Heart right ventricle (tissue), 16 donors: ENCODE measurements at regions not wholly inside any gene's neighbourhood (a gene's known extent, or its start where the extent isn't known, plus 50 kb on each side); places are given as distances from the start of the nearest gene placed in this dataset.

Source experiments
- ATAC-seq, 8 donors: fragments of 200-7000 bp; cut with Tn5 transposase; one replicate each; pipeline ENCODE4 v1.9.1; 2020; ENCODE audit warnings: mild to moderate bottlenecking in 8 of 8, moderate library complexity in 8 of 8, moderate number of reproducible peaks in 1 of 8
- DNase-seq, 2 donors: peaks; one replicate each; pipeline ENCODE4 v3.0.0-alpha.2; 2020
- H3K27ac ChIP-seq, 10 donors: fragments of 200-600 bp; sonication (generic) in 2 of 10; one replicate each; pipeline versions ENCODE4 v1.5.0 to v1.8.0; 2020 to 2022; ENCODE audit warnings: mild to moderate bottlenecking in 3 of 10
- H3K27me3 ChIP-seq, 7 donors: fragments of 200-600 bp; one replicate each; pipeline ENCODE4 v1.8.0; 2021 to 2022; ENCODE audit warnings: mild to moderate bottlenecking in 2 of 7
- H3K36me3 ChIP-seq, 9 donors: fragments of 200-600 bp; sonication (generic) in 1 of 9; one replicate each; pipeline versions ENCODE4 v1.5.0 to v1.8.0; 2020 to 2022; ENCODE audit warnings: mild to moderate bottlenecking in 2 of 9
- H3K4me1 ChIP-seq, 9 donors: fragments of 200-600 bp; sonication (generic) in 1 of 9; one replicate each; pipeline versions ENCODE4 v1.5.0 to v1.8.0; 2020 to 2022; ENCODE audit warnings: mild to moderate bottlenecking in 4 of 9
- H3K4me3 ChIP-seq, 10 donors: fragments of 200-600 bp; sonication (generic) in 2 of 10; one replicate each; pipeline versions ENCODE4 v1.5.0 to v1.8.0; 2020 to 2022; ENCODE audit warnings: mild to moderate bottlenecking in 7 of 10, moderate library complexity in 2 of 10
- H3K9me3 ChIP-seq, 11 donors: fragments of 200-600 bp in 10 of 11; sonication (generic) in 2 of 11; one replicate each; pipeline versions ENCODE4 v1.5.0 to v1.8.0; 2013 to 2022; ENCODE audit warnings: mild to moderate bottlenecking in 2 of 11, control low read depth in 1 of 11, moderate library complexity in 1 of 11
- CTCF ChIP-seq, 9 donors: fragments of 200-600 bp; sonication (generic) in 2 of 9; IDR thresholded peaks; one replicate each; pipeline versions ENCODE4 v1.5.0 to v1.8.0; 2021 to 2022; ENCODE audit warnings: antibody characterized with exemption in 9 of 9, mild to moderate bottlenecking in 5 of 9, moderate library complexity in 1 of 9
- WGBS, 2 donors: extraction: QIAGEN DNeasy Blood & Tissue Kit; methylation state at CpG; one replicate each; pipeline ENCODE4 v1.1.7; 2013; ENCODE audit warnings: inconsistent platforms in 1 of 2; 5-methylcytosine and 5-hydroxymethylcytosine counted together
- intact Hi-C, 10 donors: fragments of 100-400 bp; cut with DNase I; formaldehyde crosslinking; loops; one replicate each; pipeline versions ENCODE4 v1.11.1 to v1.14.2; 2022
- donor health status: Arrhythmogenic right ventricular cardiomyopathy.
- donor health status: ischemic (EF 13 %, LVEDD 7.1; RV severe dilation, severe dysfunction).
- donor health status: healthy with polysubstance abuse.
- donor health status: DM: no; HTN: yes; CAD: no.
- donor health status: DM: no; HTN: no; CAD: no.
- donor health status: ischemic (EF 25% LVEDD 6.9; RV normal size, moderate dysfunction).
- donor health status: ischemic (EF 25% LVEDD 5.7; RV mildly dilated, moderate dysfunction).
- donor health status: healthy.
- donor health status: DM: yes; HTN: yes; CAD: no.
- donor health status: Ischemic cardiomyopathy.
- donor health status: ischemic (EF 35%, LVEDD 5.7; RV mildly dilated, moderate dysfunction).
- donor health status: nonischemic (EF 11% LVEDD 7.7; RV severe dilation, severe dysfunction).
- donor health status: DM: yes; HTN: yes; CAD: no.
- donor health status: PGD.
- donor health status: ischemic (EF 29% LVEDD 5.4; RV normal size, mild dysfunction).
- donor health status: nonischemic (EF 23%, LVEDD 6.1; RV moderate dilation, normal function).

GRCh38 chr11:70510571-70510970, 112.2 kb downstream of the CTTN start:
- DNase-seq = no peak
- Histone ChIP-seq H3K27me3 (peaks cover 0 to 12% (median 0%) of the 10 kb centered on the region in 7 donors), H3K36me3 (no peaks in the 10 kb centered on the region), H3K9me3 (peaks cover 0 to 34% (median 19%) of the 10 kb centered on the region in 11 donors), H3K4me1 (no peaks in the 10 kb centered on the region), H3K27ac (no peak overlapping the region), H3K4me3 (no peak overlapping the region)
- 87 to 91% methylated on average over 6 of the region's 6 CpGs for WGBS, 2 donors
- ATAC-seq = no peak
- TF ChIP-seq CTCF (IDR thresholded peaks at IDR 0.05) = no peak
- intact Hi-C loops = no loop called here

GRCh38 chr11:70511345-70511744, 113.0 kb downstream of the CTTN start:
- H3K27ac ChIP-seq = no peak overlapping the region
- DNase-seq (no peak), ATAC-seq (no peak)
- no peaks in the 10 kb centered on the region for H3K4me1 ChIP-seq
- 92 to 95% methylated on average over 1 of the region's 1 CpG for WGBS, 2 donors
- peak in 1 of 9 donors; percentile 16 for TF ChIP-seq CTCF (IDR thresholded peaks at IDR 0.05)
- H3K9me3 ChIP-seq = peaks cover 0 to 34% (median 19%) of the 10 kb centered on the region in 11 donors
- peaks cover 0 to 14% (median 0%) of the 10 kb centered on the region in 7 donors for H3K27me3 ChIP-seq
- intact Hi-C loops = no loop called here
- H3K36me3 ChIP-seq = no peaks in the 10 kb centered on the region
- no peak overlapping the region for H3K4me3 ChIP-seq

- ATAC-seq = no peak
- H3K27me3 ChIP-seq = peaks cover 0 to 16% (median 0%) of the 10 kb centered on the region in 7 donors
- no peak for DNase-seq
- H3K4me1 ChIP-seq = no peaks in the 10 kb centered on the region
- H3K27ac ChIP-seq = no peak overlapping the region
- H3K36me3 ChIP-seq = no peaks in the 10 kb centered on the region
- TF ChIP-seq CTCF (IDR thresholded peaks at IDR 0.05) = no peak
- peaks cover 0 to 34% (median 19%) of the 10 kb centered on the region in 11 donors for H3K9me3 ChIP-seq
- no peak overlapping the region for H3K4me3 ChIP-seq
- intact Hi-C loops = no loop called here
Observed at GRCh38 chr11:70512716-70513115, 114.4 kb downstream of the CTTN start.

- no peak for TF ChIP-seq CTCF (IDR thresholded peaks at IDR 0.05)
- WGBS, 2 donors = 84 to 90% methylated on average over 7 of the region's 7 CpGs
- DNase-seq = no peak
- no peak for ATAC-seq
- H3K36me3 ChIP-seq = no peaks in the 10 kb centered on the region
- H3K4me3 ChIP-seq = no peak overlapping the region
- peaks cover 0 to 15% (median 6%) of the 10 kb centered on the region in 7 donors for H3K27me3 ChIP-seq
- H3K27ac ChIP-seq = no peak overlapping the region
- intact Hi-C loops = no loop called here
- peaks cover 0 to 22% (median 14%) of the 10 kb centered on the region in 11 donors for H3K9me3 ChIP-seq
- no peaks in the 10 kb centered on the region for H3K4me1 ChIP-seq
Observed at GRCh38 chr11:70517203-70517602, 118.9 kb downstream of the CTTN start.
